HCEC 1CT (cell line): ENCODE measurements at regions not wholly inside any gene's neighbourhood (a gene's known extent, or its start where the extent isn't known, plus 50 kb on each side); places are given as distances from the start of the nearest gene placed in this dataset.
"Not testable (repeated sequence)": the region's sequence is repeated elsewhere in the genome, so short reads cannot be mapped to it uniquely, and the experiment has no call there.

Experiments
- DNase-seq: peaks from one replicate; pipeline ENCODE4 v3.0.0-alpha.2; 2017

- no peak for DNase-seq
Observed at GRCh38 chr1:25020851-25021590, 90.9 kb upstream of the RUNX3 start.

GRCh38 chr1:25020173-25020845 is 90.2 kb upstream of the RUNX3 start:
- DNase-seq: no peak

- no peak for DNase-seq
Observed at GRCh38 chr1:25019337-25020172, 89.5 kb upstream of the RUNX3 start.

- DNase-seq: no peak
Observed at GRCh38 chr1:25018943-25019336, 88.9 kb upstream of the RUNX3 start.

GRCh38 chr1:25018110-25018735 is 88.1 kb upstream of the RUNX3 start:
- no peak for DNase-seq

- DNase-seq: no peak
Observed at GRCh38 chr1:25017436-25018109, 87.5 kb upstream of the RUNX3 start.

GRCh38 chr1:25012966-25013962 is 83.2 kb upstream of the RUNX3 start:
- DNase-seq: no peak

GRCh38 chr1:25011943-25012638 is 82.0 kb upstream of the RUNX3 start:
- no peak for DNase-seq

- DNase-seq: no peak
Observed at GRCh38 chr1:25011275-25011674, 81.2 kb upstream of the RUNX3 start.

- DNase-seq: no peak
Observed at GRCh38 chr1:25009671-25010262, 79.7 kb upstream of the RUNX3 start.

- DNase-seq: no peak
Observed at GRCh38 chr1:25008192-25008485, 78.1 kb upstream of the RUNX3 start.

- not testable (repeated sequence) for DNase-seq
Observed at GRCh38 chr1:25007390-25008191, 77.5 kb upstream of the RUNX3 start.

GRCh38 chr1:25006770-25007169 is 76.7 kb upstream of the RUNX3 start:
- no peak for DNase-seq

- DNase-seq: no peak
Observed at GRCh38 chr1:25004355-25004754, 74.3 kb upstream of the RUNX3 start.

- DNase-seq: no peak
Observed at GRCh38 chr1:25003457-25004190, 73.5 kb upstream of the RUNX3 start.

- DNase-seq: no peak
Observed at GRCh38 chr1:25003000-25003399, 72.9 kb upstream of the RUNX3 start.

GRCh38 chr1:25001125-25001915 is 71.2 kb upstream of the RUNX3 start:
- no peak for DNase-seq

GRCh38 chr1:24999906-25000305 is 69.8 kb upstream of the RUNX3 start:
- DNase-seq: no peak
